ENCODE measurements at regions not wholly inside any gene's neighbourhood (a gene's known extent, or its start where the extent isn't known, plus 50 kb on each side); places are given as distances from the start of the nearest gene placed in this dataset.

GRCh38 chr9:107932046-107932445 is 442.5 kb upstream of the KLF4 start:
- no peak for TF ChIP-seq CTCF (IDR thresholded peaks at IDR 0.05)
- TF ChIP-seq POLR2AphosphoS5 (IDR thresholded peaks at IDR 0.05), result no peak
- no peak for TF ChIP-seq POLR2A (IDR thresholded peaks at IDR 0.05)
- no peak for TF ChIP-seq EP300 (IDR thresholded peaks at IDR 0.05)
